Central memory CD4-positive, alpha-beta T cell (primary cell): ENCODE measurements at regions not wholly inside any gene's neighbourhood (a gene's known extent, or its start where the extent isn't known, plus 50 kb on each side); places are given as distances from the start of the nearest gene placed in this dataset.
"Not testable (repeated sequence)": the region's sequence is repeated elsewhere in the genome, so short reads cannot be mapped to it uniquely, and the experiment has no call there.

ENCODE experiments used
- DNase-seq: peaks from one replicate; pipeline ENCODE4 v3.0.0; 2022

GRCh38 chr11:98243897-98244296 is 776.9 kb upstream of the CNTN5 start:
- DNase-seq: no peak

- no peak for DNase-seq
Observed at GRCh38 chr11:98260983-98261382, 759.8 kb upstream of the CNTN5 start.

GRCh38 chr11:98277251-98277912 is 743.4 kb upstream of the CNTN5 start:
- DNase-seq: no peak

- DNase-seq: no peak
Observed at GRCh38 chr11:98289617-98290263, 731.0 kb upstream of the CNTN5 start.

GRCh38 chr11:98296091-98296880 is 724.5 kb upstream of the CNTN5 start:
- DNase-seq: no peak

- no peak for DNase-seq
Observed at GRCh38 chr11:98300719-98301118, 720.0 kb upstream of the CNTN5 start.

- DNase-seq: no peak
Observed at GRCh38 chr11:98307827-98308491, 712.8 kb upstream of the CNTN5 start.

- not testable (repeated sequence) for DNase-seq
Observed at GRCh38 chr11:98330306-98330705, 690.4 kb upstream of the CNTN5 start.

GRCh38 chr11:98358551-98358950 is 662.2 kb upstream of the CNTN5 start:
- DNase-seq: no peak

- no peak for DNase-seq
Observed at GRCh38 chr11:98365190-98365589, 655.6 kb upstream of the CNTN5 start.

- no peak for DNase-seq
Observed at GRCh38 chr11:98365941-98366340, 654.8 kb upstream of the CNTN5 start.

GRCh38 chr11:98390391-98390790 is 630.4 kb upstream of the CNTN5 start:
- DNase-seq: no peak

GRCh38 chr11:98394500-98394899 is 626.2 kb upstream of the CNTN5 start:
- not testable (repeated sequence) for DNase-seq

- no peak for DNase-seq
Observed at GRCh38 chr11:98398508-98398907, 622.2 kb upstream of the CNTN5 start.

- DNase-seq: no peak
Observed at GRCh38 chr11:98409069-98409468, 611.7 kb upstream of the CNTN5 start.

- DNase-seq: no peak
Observed at GRCh38 chr11:98411777-98412176, 609.0 kb upstream of the CNTN5 start.

GRCh38 chr11:98417256-98417755 is 603.4 kb upstream of the CNTN5 start:
- no peak for DNase-seq

- DNase-seq: no peak
Observed at GRCh38 chr11:98423933-98424332, 596.8 kb upstream of the CNTN5 start.

GRCh38 chr11:98424773-98425172 is 596.0 kb upstream of the CNTN5 start:
- DNase-seq: not testable (repeated sequence)

- DNase-seq: no peak
Observed at GRCh38 chr11:98431463-98432359, 589.0 kb upstream of the CNTN5 start.

GRCh38 chr11:98434296-98434695 is 586.5 kb upstream of the CNTN5 start:
- DNase-seq: no peak

- no peak for DNase-seq
Observed at GRCh38 chr11:98453378-98453777, 567.4 kb upstream of the CNTN5 start.
